WERI-Rb-1 (cell line): ENCODE measurements at regions not wholly inside any gene's neighbourhood (a gene's known extent, or its start where the extent isn't known, plus 50 kb on each side); places are given as distances from the start of the nearest gene placed in this dataset.
"Not testable (repeated sequence)": the region's sequence is repeated elsewhere in the genome, so short reads cannot be mapped to it uniquely, and the experiment has no call there.

Experiments used
- DNase-seq: peaks from one replicate; pipeline ENCODE4 v3.0.0-alpha.2; 2020
- H3K27ac ChIP-seq: fragments of 250-450 bp; sonication (Bioruptor Pico); 2 replicates; pipeline ENCODE4 v1.5.1; 2020; ENCODE audit warnings: mild to moderate bottlenecking, moderate library complexity
- H3K27me3 ChIP-seq: fragments of 250-450 bp; sonication (Bioruptor Pico); 2 replicates; pipeline ENCODE4 v1.5.1; 2021; ENCODE audit warnings: mild to moderate bottlenecking, low read depth, moderate library complexity; ENCODE audit not compliant: insufficient read depth, severe bottlenecking
- H3K36me3 ChIP-seq: fragments of 250-450 bp; sonication (Bioruptor Pico); 2 replicates; pipeline ENCODE4 v1.5.1; 2020; ENCODE audit warnings: mild to moderate bottlenecking, moderate library complexity
- H3K4me3 ChIP-seq: 2 replicates; pipeline ENCODE4 v1.5.1; 2011; ENCODE audit warnings: low read depth, mild to moderate bottlenecking, control low read depth, low read length
- H3K9me3 ChIP-seq: fragments of 250-450 bp; sonication (Bioruptor Pico); 2 replicates; pipeline ENCODE4 v1.5.1; 2021; ENCODE audit warnings: mild to moderate bottlenecking, moderate library complexity; ENCODE audit not compliant: severe bottlenecking

DNA sequence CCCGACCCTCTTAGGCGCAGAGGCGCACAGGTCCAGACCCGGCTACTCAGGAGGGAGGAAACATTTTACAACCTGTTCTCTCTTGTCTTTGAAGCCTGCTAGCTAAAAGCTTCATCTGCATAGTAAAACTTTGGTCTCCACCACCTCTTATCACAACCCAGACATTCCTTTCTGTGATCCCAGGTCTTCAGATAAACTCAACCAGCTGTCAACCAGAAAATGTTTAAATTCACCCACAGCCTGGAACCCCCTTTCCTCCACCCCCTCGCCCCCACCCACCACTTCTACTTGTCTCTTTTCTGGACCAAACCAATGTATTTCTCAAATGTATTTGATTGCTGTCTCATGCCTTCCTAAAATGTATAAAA lies 169.1 kb upstream of the PRKX start:
- H3K4me3 ChIP-seq, H3K27me3 ChIP-seq, H3K9me3 ChIP-seq, H3K27ac ChIP-seq, DNase-seq, H3K36me3 ChIP-seq: not testable (repeated sequence)

DNA sequence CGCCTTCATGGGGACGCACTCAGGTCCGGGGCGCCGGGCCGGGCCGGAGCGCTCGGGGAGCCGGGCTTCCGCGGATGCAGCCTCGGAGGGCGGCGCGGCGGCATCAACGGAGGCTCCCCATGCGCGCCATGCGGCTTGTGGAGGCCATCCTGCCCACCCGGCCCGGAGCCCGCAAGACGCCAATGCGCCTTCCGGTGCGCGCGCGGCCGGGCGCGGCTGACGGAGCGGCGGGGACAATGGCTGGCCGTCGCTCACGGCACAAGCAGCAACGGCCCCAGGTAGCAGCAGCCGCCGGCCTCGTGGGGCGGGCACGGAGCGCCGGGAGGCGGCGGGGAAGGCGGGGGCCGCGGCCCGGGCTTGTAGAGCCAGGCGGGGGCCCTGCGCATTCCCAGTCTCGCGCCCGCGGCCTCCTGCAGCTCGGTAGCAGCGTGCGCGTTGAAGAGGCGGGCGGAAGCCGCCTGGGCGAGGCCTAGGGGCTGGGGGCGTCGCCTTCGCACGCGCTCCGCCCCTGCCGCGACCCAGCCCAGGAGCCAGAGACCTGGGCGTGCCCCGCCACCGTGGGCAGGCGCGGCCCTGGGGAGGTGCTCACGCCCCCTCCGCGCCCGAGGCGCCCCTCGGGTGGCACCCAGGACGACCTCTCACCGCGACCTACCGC lies 168.6 kb upstream of the PRKX start:
- not testable (repeated sequence) for DNase-seq, H3K27me3 ChIP-seq, H3K4me3 ChIP-seq, H3K9me3 ChIP-seq, H3K36me3 ChIP-seq, H3K27ac ChIP-seq

DNA sequence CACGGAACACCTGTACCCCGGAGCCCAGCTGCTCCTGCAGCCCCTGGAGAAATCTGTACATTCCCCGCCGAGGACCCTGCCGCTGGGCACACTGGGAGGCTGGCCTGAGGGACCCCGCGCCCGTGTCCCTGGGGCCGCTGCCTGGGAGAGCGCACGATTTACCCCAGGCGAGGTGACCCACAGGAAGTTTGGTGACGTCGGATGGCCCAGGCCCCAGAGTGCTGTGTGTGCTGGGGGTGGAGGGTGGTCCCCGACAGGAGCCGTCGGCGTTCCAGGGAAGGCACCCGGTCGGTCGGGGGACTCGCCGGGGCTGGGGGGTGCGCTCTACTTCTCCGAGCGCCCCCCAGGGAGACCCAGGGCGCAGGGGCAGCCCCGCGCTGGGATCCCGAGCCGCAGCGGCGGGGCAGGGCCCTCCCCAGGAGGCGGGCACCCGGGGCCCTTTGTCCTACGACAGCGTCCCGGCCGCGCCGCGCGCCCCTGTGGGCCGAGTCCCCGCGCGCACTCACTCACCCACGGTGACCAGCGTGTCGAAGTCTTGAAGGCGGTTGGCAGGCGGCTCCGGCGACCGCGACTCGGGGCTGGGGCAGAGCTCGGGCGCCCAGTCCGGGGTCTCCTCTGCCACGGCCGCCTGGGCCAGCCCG lies 167.9 kb upstream of the PRKX start:
- H3K27me3 ChIP-seq, H3K36me3 ChIP-seq, H3K4me3 ChIP-seq, H3K27ac ChIP-seq, DNase-seq, H3K9me3 ChIP-seq: not testable (repeated sequence)

DNA sequence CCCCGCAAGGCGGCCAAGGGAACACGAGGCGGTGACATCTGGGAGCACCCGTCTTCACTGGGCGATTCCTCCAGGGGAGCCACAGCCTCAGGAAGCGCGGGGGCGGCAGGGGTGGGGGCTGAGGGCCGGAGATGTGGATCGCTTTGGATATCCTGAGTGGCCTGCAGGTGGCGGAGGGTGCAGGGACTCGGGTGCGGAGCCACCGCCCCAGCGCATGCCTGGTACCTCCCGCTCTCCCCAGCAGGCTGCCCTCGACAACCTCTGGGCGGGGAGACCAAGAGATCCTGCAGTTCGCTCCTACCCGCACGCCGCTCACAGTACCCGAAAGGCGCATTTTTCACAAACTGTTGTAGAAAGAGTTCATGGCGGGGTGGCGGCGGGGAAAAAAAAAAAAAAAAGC lies 162.9 kb upstream of the PRKX start:
- H3K9me3 ChIP-seq, H3K4me3 ChIP-seq, H3K36me3 ChIP-seq, H3K27ac ChIP-seq, DNase-seq, H3K27me3 ChIP-seq: not testable (repeated sequence)

DNA sequence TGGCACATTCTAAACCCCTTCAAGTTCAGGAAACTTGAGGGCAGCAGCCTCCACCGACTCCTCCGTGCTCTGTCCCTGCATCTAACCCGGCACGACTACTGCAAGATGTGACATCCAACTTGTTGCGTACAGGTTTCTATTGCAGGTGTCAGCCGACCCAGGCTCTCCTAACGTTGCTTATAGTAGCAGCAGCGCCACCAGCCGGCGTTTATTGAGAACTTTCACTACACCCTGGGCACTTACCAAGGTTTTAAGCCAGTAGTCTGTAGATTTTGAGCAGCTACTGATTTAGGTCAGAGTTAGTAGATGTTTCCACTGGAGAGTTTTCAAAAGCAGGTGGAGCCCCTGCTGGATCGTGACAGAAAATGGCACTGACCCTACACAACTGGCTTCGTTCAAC lies 162.2 kb upstream of the PRKX start:
- H3K36me3 ChIP-seq, H3K9me3 ChIP-seq, H3K27ac ChIP-seq, DNase-seq, H3K27me3 ChIP-seq, H3K4me3 ChIP-seq: not testable (repeated sequence)

DNA sequence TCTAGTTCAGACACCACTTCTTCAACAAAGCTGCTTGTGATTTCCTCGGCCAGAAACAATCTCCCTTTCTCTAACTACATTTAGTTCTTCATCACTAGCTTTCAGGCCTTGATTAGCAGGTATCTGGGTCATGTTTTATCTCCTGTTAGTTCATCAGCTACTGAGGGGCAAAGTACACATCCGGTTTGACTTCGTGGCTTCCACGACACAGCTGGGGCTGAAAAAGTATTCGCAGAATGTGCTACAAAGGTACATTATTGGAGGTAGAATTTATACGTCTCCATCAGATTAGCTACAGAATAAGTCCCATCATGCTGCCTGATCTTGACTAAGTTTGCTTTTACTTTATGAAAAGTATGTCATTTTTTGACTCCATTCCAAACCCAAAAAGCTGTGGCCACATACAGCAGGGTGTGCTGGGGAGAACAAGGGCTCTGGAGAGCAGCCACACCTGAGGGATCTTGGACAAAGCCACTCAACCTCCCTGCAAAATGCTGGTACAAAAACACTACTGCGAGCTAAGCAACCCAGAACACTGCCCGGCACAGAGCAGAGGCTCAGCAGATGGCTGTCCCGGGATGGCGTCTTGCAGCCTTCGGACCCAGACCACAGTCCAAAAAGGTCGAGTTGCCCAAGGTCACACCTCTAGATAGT lies 158.9 kb upstream of the PRKX start:
- not testable (repeated sequence) for H3K9me3 ChIP-seq, H3K27ac ChIP-seq, H3K27me3 ChIP-seq, H3K36me3 ChIP-seq, H3K4me3 ChIP-seq, DNase-seq

DNA sequence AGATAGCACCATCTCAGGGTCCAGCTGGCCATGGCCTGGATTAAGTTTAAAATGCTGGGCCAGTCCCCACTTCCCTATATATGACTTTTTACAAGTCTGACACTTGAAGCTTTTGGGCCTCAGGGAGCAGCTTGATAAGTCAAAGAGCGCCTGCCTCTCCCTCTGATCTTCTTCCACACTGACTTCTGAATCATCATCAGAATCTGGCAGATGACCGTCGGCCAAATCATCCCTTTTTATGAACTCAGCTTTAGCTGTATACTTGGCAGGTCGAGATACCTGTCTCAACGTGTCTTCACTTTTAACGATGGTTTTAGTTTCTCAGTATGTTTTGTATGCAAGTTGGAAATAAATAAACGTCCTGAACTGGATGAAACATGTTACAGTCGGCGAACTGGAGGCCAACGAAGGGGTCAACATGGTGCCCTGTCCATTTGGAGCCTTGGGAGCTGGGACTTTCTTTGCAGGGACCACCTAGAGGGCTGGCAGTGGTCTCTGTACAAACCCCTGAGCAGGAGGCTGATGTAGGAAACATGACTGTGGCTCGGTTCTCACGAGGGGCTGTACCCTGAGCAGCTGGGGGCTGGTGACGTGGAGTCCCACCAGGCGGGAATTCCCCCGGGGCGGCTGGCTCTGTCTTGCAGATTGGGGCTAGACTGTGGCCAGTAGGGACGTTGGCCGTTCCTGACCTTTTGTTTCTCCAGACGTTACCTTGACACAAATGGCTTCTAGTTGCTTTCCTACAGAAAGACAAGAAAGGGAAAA lies 153.8 kb upstream of the PRKX start:
- H3K27ac ChIP-seq, H3K36me3 ChIP-seq, DNase-seq, H3K27me3 ChIP-seq, H3K9me3 ChIP-seq, H3K4me3 ChIP-seq: not testable (repeated sequence)

DNA sequence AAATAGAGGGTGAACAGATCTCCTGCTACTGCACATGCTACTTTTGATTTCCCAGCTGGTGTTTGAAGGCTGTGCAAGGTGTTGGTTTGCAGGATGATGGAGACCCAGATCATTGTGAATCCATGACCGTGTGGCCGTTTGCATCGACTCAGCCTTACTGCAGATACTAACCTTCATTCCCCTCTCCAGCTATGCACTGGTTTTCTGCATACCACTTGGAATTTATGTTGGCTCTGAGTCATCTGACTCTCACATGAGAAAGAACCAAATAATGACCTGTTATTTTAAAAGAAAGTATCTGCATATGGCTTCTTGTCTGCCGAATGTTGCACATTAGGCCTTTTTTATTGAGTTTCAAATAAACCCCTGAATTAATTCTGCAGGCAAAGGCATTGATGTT lies 144.9 kb upstream of the PRKX start:
- not testable (repeated sequence) for DNase-seq, H3K27me3 ChIP-seq, H3K36me3 ChIP-seq, H3K9me3 ChIP-seq, H3K4me3 ChIP-seq, H3K27ac ChIP-seq

DNA sequence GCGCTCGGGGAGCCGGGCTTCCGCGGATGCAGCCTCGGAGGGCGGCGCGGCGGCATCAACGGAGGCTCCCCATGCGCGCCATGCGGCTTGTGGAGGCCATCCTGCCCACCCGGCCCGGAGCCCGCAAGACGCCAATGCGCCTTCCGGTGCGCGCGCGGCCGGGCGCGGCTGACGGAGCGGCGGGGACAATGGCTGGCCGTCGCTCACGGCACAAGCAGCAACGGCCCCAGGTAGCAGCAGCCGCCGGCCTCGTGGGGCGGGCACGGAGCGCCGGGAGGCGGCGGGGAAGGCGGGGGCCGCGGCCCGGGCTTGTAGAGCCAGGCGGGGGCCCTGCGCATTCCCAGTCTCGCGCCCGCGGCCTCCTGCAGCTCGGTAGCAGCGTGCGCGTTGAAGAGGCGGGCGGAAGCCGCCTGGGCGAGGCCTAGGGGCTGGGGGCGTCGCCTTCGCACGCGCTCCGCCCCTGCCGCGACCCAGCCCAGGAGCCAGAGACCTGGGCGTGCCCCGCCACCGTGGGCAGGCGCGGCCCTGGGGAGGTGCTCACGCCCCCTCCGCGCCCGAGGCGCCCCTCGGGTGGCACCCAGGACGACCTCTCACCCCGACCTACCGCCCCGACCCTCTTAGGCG lies 130.2 kb upstream of the PRKX start:
- not testable (repeated sequence) for H3K36me3 ChIP-seq, H3K27me3 ChIP-seq, H3K9me3 ChIP-seq, H3K27ac ChIP-seq, DNase-seq, H3K4me3 ChIP-seq

DNA sequence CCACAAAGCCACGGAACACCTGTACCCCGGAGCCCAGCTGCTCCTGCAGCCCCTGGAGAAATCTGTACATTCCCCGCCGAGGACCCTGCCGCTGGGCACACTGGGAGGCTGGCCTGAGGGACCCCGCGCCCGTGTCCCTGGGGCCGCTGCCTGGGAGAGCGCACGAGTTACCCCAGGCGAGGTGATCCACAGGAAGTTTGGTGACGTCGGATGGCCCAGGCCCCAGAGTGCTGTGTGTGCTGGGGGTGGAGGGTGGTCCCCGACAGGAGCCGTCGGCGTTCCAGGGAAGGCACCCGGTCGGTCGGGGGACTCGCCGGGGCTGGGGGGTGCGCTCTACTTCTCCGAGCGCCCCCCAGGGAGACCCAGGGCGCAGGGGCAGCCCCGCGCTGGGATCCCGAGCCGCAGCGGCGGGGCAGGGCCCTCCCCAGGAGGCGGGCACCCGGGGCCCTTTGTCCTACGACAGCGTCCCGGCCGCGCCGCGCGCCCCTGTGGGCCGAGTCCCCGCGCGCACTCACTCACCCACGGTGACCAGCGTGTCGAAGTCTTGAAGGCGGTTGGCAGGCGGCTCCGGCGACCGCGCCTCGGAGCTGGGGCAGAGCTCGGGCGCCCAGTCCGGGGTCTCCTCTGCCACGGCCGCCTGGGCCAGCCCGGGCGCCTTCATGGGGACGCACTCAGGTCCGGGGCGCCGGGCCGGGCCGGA lies 129.5 kb upstream of the PRKX start:
- H3K27me3 ChIP-seq, H3K9me3 ChIP-seq, H3K36me3 ChIP-seq, H3K27ac ChIP-seq: not testable (repeated sequence)
- DNase-seq, result peak; percentile 23
- H3K4me3 ChIP-seq, result peak overlapping the region; percentile 30

DNA sequence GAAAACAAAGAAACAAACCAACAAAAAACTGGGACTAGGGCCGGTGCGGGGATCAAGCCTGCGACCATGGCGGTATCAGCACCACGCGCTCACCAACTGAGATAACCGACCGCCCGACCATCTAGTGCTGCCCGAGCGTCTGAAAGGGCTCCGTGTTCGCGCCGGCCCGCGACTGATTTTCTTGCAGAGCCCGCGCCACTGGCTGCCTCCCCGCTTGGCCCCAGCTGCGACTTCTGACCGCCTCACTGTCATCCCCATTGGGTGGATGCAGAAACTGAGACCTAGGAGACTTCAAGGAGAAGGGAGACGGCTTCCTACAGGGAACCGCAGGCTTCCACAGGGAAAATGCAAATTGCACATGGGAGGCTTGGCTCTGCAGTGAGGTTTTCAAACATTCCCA lies 125.3 kb upstream of the PRKX start:
- H3K36me3 ChIP-seq, H3K27me3 ChIP-seq, H3K27ac ChIP-seq, H3K4me3 ChIP-seq, H3K9me3 ChIP-seq, DNase-seq: not testable (repeated sequence)

DNA sequence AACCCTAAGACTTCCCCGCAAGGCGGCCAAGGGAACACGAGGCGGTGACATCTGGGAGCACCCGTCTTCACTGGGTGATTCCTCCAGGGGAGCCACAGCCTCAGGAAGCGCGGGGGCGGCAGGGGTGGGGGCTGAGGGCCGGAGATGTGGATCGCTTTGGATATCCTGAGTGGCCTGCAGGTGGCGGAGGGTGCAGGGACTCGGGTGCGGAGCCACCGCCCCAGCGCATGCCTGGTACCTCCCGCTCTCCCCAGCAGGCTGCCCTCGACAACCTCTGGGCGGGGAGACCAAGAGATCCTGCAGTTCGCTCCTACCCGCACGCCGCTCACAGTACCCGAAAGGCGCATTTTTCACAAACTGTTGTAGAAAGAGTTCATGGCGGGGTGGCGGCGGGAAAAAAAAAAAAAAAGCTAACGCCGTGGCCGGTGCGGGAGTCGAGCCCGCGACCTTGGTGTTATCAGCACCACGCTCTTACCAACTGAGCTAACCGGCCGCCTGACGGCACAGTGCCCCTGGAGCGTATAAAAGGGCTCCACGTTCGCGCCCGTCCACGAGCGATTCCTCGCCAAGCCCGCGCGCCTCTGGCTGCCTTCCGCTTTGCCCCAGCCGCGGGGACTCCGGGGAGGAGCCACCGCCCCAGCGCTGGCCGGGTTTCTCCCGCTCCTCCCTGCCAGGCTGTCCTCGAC lies 124.7 kb upstream of the PRKX start:
- DNase-seq, H3K27me3 ChIP-seq, H3K27ac ChIP-seq: not testable (repeated sequence)

DNA sequence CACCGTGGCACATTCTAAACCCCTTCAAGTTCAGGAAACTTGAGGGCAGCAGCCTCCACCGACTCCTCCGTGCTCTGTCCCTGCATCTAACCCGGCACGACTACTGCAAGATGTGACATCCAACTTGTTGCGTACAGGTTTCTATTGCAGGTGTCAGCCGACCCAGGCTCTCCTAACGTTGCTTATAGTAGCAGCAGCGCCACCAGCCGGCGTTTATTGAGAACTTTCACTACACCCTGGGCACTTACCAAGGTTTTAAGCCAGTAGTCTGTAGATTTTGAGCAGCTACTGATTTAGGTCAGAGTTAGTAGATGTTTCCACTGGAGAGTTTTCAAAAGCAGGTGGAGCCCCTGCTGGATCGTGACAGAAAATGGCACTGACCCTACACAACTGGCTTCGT lies 123.8 kb upstream of the PRKX start:
- H3K36me3 ChIP-seq, DNase-seq, H3K9me3 ChIP-seq, H3K27me3 ChIP-seq, H3K4me3 ChIP-seq, H3K27ac ChIP-seq: not testable (repeated sequence)

More for the DNA sequence above, 124.7 kb upstream of the PRKX start:
- not testable (repeated sequence) for H3K36me3 ChIP-seq, H3K9me3 ChIP-seq, H3K4me3 ChIP-seq
